ENCODE measurements at regions not wholly inside any gene's neighbourhood (a gene's known extent, or its start where the extent isn't known, plus 50 kb on each side); places are given as distances from the start of the nearest gene placed in this dataset.

- TF ChIP-seq, protein P1, sequence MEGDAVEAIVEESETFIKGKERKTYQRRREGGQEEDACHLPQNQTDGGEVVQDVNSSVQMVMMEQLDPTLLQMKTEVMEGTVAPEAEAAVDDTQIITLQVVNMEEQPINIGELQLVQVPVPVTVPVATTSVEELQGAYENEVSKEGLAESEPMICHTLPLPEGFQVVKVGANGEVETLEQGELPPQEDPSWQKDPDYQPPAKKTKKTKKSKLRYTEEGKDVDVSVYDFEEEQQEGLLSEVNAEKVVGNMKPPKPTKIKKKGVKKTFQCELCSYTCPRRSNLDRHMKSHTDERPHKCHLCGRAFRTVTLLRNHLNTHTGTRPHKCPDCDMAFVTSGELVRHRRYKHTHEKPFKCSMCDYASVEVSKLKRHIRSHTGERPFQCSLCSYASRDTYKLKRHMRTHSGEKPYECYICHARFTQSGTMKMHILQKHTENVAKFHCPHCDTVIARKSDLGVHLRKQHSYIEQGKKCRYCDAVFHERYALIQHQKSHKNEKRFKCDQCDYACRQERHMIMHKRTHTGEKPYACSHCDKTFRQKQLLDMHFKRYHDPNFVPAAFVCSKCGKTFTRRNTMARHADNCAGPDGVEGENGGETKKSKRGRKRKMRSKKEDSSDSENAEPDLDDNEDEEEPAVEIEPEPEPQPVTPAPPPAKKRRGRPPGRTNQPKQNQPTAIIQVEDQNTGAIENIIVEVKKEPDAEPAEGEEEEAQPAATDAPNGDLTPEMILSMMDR (IDR thresholded peaks at IDR 0.05): no peak
- TF ChIP-seq POLR2A (IDR thresholded peaks at IDR 0.05): no peak
Measured at GRCh38 chr10:61047081-61047480, 103.1 kb upstream of the RHOBTB1 start.

Measured in right lobe of liver (tissue), 4 donors.